NCI-H2081 (cell line): ENCODE measurements at regions not wholly inside any gene's neighbourhood (a gene's known extent, or its start where the extent isn't known, plus 50 kb on each side); places are given as distances from the start of the nearest gene placed in this dataset.

Source experiments
- DNase-seq, 2 experiments: peaks; one replicate each; lab custom pipeline; 2025; lab: John Stamatoyannopoulos, UW

DNA sequence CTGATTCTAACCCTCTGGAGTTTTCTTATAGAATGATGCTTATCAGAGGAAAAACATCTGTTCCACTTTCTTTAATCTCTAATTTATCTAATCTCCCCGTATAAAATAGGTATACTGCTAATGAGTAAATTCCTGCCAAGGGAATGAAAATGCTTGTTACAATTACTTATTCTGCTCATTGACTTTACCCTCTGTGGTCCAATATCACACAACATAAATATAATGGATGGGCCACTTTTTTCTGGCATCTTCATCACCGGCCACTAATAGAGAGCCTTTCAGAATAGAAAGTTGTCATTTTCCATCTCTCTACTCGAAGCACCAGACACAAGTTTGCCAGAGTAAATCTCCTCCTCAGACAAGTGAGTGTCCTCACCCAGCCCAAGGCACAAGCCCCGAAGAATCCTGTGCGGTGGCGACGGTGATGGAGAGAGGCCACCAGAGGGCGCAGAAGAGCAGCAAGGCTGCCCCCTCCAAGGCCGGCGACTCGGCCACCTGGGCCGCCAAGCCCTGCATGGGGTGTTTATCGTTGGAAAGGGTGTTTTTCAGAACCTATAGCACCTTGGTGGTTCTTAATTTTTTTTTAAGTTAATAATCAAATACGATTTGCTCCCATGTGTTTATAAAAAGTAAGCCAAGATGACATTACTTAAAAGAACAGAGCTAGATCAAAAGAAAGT lies 212.9 kb upstream of the ARID1B start:
- DNase-seq, result peak; percentile 73 to 77

DNA sequence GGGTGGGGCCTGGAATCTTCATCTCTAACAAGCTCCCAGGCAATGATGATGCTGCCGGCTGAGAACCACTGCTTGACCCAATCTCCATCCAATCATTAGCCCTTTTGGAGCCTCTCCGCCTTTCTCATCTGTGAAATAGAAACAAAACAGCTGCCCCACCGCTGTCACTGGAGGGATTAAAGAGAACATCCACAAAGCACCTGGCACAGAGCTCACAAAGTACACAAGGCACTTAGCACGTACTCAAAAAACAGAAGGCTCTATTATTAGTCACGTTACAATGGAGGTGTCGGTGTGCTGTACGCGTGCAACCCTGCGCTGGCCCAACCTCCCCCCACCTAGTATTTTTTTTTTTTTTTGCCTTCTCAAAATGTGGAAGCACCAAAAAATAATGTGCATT lies 213.5 kb upstream of the ARID1B start:
- peak; percentile 71 to 90 for DNase-seq

DNA sequence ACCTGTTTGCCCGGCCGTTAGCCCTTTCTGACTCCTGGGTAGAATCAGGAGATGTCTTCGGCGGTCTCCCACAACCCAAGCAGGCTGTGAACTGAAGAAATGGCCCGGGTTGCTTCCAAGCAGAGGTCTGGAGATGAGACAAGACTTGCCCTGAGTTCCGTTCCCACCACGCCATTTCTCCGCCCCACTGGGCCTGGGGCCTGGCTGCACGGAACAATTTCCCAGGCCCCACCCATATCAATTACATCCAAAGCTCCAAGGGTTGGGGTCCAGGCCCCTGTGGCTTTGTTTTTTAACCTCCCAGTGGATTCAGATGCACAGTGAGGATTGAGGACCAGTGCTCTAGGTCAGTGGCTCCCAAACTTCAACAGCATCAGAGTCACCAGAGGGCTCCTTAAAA lies 214.5 kb upstream of the ARID1B start:
- DNase-seq, result no peak

DNA sequence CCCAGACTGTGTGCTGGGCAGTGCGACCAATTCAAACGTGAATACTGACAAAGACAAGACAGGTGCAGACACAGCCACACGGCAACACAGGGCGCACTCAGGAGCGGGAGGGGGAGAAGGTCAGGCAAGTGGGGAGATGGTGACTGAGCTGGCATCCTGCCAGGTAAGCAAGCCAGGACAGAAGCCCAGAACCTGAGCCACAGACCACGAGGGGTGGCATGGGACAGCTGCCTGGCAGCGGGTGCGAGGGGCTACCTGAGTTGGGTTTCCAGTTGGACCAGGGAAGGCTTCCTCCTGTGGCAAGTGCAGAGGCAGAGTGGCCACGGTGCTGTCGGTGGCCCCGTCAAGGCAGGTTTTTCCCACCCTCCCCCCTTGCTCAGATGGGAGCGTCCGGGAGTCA lies 215.2 kb upstream of the ARID1B start:
- DNase-seq, result no peak

DNA sequence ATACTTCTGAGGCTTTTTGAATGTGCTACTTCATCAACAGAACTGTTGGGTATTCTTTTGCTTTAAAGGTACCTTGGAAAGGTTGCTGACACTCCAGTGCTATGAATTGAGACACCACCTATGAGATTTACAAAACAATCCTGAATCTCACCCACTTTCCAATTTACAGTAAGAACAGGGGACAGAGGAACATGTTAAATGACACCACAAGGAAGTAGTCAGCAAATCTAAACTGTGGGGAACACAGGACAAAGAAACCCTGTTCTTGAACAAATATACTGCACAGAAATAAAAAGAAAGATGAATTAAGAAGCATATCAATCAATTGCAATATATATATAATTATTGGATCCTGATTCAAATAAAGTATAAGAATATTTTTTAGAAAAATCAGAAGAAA lies 216.7 kb upstream of the ARID1B start:
- DNase-seq, result no peak

DNA sequence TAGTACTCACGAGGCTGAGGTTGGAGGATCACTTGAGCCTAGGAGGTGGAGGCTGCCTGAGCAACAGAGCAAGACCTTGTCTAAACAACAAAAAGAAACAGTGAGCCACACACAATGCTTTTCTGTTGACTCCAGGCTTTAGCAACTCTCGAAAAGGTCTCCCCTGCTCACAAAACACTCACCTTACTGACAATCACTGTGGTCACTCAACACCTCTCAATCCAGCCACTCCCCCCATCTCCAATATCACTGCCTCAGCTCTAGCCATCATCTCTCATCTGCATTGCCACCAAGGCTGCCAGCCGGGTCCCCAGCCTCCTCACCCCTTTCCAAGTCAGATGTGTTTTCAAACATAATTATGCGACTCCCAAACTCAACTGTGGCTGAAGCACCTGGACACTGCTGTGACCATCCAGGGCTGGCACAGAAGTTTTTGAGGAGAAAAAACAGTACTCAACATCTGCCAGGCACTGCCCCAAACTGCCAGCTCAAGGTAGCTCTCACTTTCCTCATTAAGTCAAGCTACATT lies 218.0 kb upstream of the ARID1B start:
- no peak for DNase-seq

DNA sequence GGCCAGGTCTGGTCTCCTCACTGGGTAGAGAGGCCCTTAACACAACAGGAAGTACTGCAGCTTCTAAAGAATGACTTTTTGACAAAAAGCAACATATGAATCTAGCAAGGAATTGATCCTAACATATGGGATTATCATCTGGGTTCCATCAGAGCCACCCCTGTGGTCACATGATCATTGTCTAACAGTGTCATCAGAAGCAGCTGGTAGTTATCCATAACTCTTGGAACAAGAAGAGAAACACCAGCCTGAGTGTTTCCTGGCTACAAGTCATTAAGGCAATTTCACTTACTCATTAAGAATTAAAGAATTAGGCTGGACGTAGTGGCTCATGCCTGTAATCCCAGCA lies 219.3 kb upstream of the ARID1B start:
- no peak for DNase-seq

DNA sequence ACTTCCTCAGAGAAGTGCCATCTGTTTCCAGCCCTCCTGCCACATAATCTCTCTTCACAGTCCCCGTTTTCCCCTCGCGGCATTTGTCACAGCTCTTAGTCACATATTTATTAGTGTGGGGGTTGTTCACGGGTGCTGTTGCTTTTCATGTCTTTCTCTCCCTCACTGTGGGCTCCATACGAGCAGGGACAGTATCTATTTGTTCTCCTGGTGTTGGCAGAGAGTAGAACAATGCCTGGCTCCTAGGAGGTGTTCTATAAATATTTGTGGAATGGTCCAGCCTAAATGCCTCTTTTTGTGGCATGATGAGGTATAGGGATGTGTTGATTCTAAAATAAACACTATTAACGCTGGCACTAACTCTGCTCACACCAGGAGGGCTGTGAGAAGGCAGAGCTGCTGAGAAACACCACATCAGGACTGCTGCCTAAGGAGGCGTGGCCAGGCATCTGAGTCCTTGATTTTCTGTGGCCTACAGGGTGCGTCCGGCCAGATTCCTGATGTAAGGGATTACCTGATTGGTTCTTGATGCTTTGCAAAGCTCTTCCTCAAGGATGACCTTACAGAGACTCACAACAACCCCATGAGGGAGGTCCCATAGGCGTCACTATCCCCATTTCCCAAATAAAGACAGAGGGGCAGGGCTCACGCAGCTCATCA lies 219.8 kb upstream of the ARID1B start:
- peak; percentile 94 to 98 for DNase-seq

DNA sequence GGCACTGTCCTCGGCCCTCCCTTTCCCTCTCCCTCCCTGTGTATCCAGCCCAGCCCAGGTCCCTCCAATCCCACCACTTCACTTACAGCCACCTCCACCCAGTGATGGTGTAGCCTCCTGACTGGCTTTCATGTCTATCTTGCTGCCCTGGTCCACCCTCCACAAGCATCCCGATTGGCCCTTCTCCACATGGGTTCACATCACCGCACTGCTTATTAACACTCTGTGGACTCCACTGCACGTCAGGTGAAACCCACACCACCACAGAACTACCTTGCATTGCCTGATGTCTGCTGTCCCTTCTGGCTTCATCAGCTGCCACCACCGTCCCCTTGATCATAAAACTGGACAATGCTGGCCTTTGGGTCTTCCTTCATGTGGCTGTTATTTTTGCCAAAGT lies 220.4 kb upstream of the ARID1B start:
- peak in 1 of 2 experiments; percentile 59 for DNase-seq

DNA sequence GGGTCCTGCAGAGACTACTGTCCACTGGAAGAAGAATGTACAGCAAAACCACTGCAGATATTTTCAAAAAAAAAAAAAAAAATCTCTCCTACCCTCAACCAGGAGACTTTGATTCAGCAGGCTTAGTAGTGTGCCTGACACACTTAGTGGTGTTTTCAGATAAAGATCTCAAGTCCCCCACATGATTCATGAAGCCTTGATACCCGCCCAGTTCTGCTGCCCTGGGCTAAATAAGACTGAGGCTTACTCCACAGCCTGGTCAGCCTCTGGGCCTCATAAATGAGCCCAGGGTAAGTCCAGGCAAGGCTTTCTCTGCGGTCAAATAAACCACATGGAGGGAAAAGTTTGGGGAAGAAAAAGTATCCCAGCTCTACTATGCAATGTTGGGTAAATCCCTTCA lies 222.1 kb upstream of the ARID1B start:
- DNase-seq, result no peak

DNA sequence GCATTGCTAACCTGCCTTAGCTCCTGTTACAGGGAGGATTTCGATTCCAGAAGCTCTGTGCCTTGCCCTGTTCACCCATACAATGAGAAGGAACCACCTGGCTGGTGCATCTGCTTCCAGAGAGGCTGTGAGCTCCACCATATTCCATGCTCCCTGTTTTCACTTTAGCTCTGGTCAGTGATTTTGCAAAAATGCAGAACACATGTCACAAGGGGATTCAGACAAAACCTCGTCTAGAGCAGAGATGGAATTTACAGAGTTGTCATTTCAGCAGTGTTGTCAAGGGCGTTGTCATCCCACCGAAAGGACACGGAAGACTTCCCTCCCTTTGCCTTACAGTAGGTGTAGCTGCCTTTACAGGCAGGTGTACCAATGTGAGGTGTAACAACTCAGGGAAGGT lies 223.0 kb upstream of the ARID1B start:
- no peak for DNase-seq

DNA sequence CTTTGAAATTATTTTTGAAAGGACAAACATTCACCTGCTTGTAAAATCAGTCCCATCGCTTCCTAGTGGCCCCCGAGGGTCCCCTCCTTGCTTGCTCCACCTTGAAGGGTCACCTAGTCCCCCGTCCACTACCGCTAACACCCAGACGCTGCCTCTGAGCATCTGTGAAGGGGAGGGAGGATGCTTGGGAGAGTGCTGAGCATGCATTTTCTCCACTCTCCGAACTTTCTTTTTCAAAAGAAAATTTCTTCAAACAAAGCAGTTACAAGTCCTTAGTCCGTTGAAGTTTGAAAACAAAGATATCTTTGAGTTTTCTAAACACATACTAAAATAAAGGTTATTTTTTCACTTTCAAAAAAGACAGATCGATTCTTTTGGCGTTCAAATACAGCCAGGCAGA lies 224.3 kb upstream of the ARID1B start:
- DNase-seq, result no peak

DNA sequence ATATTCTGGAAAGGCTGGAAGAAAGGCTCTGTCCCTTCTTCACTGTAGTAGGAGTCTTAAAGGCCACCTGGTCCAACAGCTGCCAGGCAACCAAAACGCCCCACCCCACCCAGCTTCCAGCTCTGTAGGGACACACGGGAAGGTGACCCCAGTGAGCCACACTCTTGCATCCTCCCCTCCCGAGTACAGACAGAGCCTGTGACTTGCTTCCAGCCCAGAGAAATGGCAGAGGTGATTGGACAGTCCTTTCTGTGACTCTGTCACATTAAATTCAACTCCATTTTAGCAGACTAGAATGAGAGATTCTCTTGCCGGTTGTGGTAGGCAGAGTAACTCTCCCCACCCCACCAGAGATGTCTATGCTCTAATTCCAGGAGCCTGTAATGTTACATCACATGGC lies 226.2 kb upstream of the ARID1B start:
- DNase-seq, result no peak

DNA sequence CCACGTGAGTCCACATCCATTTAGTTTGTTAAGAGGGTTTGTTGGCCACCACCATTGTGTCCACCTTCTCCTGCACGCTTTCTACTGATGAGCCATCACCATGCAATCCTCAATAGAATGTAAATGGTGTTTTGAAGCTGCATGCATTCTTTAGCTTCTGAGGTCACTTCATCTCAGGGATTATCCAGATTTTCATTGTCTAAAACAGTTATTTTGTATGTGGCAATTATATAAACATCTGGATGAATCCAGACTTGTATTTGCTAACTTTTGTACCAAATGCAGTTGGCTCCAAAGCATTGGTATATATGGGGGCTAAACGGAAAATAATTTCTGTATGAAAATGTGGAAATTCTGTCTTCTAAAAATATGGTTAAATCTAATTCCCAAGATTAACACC lies 231.2 kb upstream of the ARID1B start:
- no peak for DNase-seq

DNA sequence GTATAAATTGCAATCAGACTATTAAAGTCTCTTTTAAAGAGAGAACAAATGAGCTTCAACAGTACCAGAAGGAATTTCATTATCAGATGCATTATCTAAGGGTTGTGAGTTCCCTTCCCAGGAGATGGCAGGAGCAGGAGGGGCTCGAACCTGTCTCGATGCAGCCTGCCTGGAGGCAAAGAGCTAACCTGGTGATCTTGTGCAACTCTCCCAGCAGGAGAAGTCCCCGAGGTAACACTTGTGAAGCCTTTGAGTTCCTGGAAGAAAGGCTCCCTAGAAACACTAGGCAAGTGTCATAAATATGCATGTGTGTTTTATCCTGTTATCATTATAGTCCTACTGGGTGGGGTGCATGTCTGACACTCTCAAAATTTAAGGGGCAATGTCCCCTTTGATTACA lies 232.2 kb upstream of the ARID1B start:
- no peak for DNase-seq

DNA sequence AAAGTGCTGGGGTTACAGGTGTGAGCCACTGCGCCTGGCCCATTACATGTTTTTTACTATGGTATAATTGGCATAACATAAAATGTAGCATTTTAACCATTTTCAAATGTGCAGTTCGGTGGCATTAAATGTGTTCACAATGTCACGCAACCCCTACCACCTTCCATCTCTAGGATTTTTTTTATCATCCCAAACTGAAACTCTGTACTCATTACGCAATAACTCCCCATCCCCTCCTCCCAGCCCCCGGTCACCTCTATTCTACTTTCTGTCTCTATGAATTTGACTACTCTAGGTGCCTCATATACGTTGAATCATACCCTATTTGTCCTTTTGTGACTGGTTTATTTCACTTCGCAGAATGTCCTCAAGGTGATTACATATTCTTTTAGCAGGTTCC lies 233.1 kb upstream of the ARID1B start:
- DNase-seq, result no peak

DNA sequence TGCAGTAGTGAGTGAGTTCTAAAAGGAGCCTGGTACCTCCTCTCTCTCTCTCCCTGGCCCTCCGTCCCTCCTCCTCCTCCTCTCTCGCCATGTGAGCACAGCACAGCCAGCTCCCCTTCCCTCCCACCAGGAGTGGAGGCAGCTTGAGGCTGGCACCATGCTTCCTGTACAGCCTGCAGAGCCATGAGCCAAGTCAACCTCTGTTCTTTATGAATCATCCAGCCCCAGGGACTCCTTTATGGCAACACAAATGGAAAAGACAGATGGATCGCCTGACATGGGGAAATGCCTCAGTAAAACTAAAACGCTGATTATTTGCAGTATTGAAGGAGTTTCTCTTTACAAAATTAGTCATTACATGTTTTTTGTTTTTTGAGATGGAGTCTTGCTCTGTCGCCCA lies 233.7 kb upstream of the ARID1B start:
- no peak for DNase-seq

DNA sequence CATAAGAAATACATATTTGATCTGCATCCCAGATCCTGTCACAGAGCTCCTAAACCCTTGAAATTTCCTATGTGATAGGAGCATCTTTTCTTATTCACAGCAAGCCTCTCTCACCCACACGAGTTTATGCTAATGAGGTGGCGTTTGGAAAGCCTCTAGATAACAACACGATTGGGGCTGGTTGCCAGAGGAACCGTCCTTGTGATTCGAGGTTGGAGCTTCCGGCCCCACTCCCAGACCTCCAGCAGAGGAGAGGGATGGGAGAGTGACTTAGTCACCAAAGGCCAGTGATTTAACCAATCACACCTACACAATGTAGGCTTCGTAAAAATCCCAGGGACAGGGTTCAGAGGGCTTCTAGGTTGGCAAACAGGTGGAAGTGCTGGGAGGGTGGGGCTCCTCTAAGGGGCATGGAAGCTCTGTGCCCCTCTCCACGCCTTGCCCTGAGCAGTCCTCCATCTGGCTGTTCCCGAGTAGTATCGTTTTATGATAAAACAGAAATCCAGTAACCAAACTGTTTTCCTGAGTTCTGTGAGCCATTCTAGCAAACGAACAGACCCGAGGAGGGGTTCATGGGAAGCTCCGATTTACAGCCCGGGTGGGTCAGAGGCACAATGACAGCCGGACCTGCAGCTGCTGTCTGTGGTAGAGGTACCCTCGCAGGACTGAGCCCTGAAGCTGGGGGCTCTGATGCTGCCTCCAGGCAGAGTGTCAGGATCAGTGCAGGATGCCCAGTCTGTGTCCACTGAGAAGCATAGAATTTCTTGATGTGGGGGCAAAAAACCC lies 238.1 kb upstream of the ARID1B start:
- DNase-seq, result no peak

DNA sequence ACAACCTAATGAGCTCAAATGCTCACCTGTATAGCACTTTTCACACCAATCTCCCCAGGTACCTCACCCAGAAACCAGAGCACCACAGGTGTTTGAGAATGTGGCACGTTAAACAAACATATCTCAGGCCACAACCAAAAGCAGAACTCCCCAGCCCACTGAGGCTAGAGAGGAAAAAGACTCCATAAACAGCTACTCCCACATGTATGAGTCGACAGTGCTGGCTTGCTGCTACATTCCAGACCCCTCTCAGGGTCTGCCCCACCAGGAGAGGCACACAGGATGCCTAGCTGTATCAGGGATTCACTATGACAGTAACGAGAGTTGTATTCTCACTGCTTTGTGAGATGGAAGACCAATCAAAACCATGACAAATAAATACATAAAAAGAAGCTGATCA lies 242.6 kb upstream of the ARID1B start:
- no peak for DNase-seq

DNA sequence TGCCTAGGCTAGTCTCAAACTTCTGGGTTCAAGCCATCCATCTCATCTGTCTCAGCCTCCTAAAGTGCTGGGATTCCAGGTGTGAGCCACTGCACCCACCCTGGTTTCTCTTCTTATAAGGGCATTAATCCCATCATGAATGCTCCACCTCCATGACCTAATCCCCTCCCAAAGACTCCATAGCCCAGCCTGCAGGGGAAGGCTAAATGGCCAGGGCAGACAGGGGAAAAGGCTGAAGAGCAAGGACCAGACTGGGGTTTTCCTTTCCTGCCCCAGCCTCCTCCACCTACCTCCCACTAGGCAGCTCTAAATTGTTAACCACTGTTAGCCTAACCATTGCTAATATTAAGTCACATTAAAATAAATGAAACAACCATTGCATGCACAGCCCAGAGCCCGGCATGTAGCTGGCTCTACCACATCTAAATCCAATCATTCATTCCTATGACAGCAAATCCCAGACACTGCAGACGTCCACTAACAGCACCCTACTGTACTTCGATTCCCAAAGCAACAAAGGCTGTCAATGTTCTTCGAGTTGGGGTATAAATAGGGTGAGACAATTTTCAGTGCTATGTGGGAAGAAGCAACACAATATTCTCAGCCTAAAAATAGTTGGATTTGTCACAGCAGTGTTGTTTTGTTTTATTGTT lies 243.2 kb upstream of the ARID1B start:
- DNase-seq, result no peak

DNA sequence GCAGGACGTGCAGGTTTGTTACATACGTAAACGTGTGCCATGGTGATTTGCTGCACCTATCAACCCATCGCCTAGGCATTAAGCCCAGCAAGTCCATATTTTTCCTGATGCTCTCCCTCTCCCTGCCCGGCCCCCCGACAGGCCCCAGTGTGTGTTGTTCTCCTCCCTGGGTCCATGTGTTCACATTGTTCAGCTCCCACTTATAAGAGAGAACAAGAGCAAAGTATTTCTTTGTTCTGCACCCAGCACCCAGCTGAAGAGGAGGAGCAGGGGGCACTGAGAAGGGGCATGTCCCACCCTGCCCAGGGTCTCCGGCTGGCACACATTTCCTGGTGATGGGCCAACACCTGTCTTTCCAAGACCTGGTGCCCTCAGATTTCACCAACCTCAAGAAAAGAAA lies 251.1 kb upstream of the ARID1B start:
- DNase-seq, result no peak

DNA sequence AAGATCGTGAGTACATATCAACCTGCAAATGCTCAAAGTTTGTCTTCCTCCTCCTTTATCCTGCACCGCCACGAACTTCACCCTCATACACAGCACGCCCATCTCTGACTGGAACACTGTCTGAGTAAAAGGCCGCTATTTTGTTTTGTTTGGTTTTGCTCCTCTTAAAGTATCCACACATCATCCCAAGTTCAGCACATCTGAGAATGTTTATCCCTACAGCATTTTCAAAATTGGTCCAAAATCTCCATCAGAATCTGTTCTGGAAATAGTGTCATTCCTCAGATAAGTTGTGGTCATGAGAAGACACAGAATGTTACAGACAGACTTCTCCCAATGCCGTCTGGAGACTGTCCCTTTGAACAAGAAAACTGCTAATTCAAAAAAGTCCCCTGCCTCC lies 251.6 kb upstream of the ARID1B start:
- DNase-seq, result no peak

DNA sequence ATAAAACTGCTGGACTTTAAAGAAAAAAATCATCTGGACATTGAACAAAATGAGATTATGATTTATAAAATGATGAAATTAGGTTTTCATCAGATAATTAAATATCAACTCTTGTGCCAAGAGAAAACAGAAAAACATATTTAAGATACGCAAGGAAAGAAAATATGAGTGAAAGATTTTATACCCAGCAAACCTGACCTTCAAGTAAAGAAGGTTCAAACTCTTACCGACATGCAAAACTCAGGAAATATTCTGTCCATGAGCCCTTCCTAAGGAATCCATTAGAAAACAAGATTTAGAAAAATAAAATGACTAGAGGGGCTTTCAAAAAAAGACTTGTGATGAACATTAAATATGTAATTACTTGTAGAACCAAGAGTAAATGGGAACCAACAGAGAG lies 257.2 kb upstream of the ARID1B start:
- DNase-seq, result no peak
